Neuron (in vitro differentiated cells): ENCODE measurements at regions not wholly inside any gene's neighbourhood (a gene's known extent, or its start where the extent isn't known, plus 50 kb on each side); places are given as distances from the start of the nearest gene placed in this dataset.

ENCODE experiments used
- H2AFZ ChIP-seq: one replicate; pipeline ENCODE4 v1.6.1; 2013; ENCODE audit warnings: low read depth, mild to moderate bottlenecking, inconsistent platforms, low read length, moderate library complexity
- H3K27me3 ChIP-seq: one replicate; pipeline ENCODE4 v1.6.1; 2013; ENCODE audit warnings: low read length; ENCODE audit not compliant: insufficient read depth
- H3K36me3 ChIP-seq: one replicate; pipeline ENCODE4 v1.6.1; 2013; ENCODE audit warnings: low read length; ENCODE audit not compliant: insufficient read depth
- H3K4me1 ChIP-seq: one replicate; pipeline ENCODE4 v1.6.1; 2013; ENCODE audit warnings: low read length; ENCODE audit not compliant: insufficient read depth
- H3K4me3 ChIP-seq: 2 replicates; pipeline ENCODE4 v1.5.1; 2013; ENCODE audit warnings: mild to moderate bottlenecking, low read length, moderate library complexity
- H3K9me3 ChIP-seq: one replicate; pipeline ENCODE4 v1.6.1; 2013; ENCODE audit warnings: low read length

DNA sequence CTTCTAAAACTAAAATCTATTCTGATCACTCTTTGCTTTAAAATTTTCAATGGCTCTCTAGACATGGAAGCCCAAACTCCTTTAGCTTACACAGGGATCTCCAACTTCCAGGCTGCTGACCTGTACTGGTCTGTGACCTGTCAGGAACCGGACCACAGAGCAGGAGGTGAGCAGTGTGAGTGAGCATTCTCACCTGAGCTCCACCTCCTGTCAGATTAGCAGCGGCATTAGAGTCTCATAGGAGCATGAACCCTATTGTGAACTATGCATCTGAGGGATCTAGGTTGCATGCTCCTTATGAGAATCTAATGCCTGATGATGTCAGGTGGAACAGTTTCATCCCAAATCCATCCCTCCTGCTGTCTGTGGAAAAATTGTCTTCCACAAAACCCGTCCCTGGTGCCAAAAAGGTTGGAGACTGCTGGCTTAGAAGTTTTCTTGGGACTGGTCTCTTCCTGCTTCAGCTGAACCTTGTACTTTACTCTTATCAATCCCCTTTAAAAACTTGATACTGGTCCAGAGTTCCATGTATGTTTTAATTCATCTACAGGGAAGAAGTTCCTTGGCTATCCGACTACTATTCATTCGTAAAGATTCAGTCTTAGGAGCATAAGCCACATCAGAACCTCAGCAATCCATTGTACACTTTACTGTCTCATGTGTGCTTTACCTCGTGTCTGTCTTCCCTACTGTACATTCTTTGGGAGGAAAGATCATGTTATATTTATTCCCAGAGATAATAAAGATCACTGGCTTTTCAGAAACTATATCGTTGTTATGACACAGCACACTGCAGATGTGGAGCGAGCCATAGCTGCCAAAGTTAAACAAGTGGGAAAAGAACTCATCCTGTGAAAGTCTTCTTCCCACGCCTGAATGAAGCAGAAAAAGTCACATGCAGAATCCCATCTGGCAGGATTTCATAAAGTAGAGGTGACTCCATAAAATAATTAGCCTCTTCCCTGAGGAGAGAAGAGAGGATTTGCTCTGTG, 183.8 kb downstream of the LRATD1 start:
- Histone ChIP-seq H2AFZ (no peak overlapping the region), H3K36me3 (no peaks in the 10 kb centered on the region), H3K4me3 (no peak overlapping the region), H3K27me3 (no peaks in the 10 kb centered on the region), H3K9me3 (no peaks in the 10 kb centered on the region), H3K4me1 (no peaks in the 10 kb centered on the region)

DNA sequence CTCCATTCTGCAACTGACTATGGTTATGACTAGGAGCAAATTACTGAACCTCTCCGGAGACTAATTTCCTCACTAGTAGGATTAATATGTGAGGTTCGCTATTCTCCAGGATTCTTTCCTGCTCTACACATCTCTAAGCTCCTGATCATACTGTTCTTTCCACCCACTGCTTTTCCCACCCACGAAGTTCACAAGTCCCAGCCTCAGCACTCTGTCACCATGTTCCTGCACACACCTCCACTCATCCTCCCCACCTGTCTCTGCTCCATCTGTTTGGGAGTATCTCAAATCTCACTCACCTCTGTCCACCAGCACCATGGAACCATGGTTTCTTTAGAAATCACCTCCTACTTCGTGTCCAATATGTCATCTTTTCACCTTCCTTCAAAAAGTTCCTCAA, 185.3 kb downstream of the LRATD1 start:
- Histone ChIP-seq H3K9me3 (no peaks in the 10 kb centered on the region), H3K27me3 (no peaks in the 10 kb centered on the region), H3K4me1 (no peaks in the 10 kb centered on the region), H3K36me3 (no peaks in the 10 kb centered on the region), H3K4me3 (no peak overlapping the region), H2AFZ (no peak overlapping the region)

DNA sequence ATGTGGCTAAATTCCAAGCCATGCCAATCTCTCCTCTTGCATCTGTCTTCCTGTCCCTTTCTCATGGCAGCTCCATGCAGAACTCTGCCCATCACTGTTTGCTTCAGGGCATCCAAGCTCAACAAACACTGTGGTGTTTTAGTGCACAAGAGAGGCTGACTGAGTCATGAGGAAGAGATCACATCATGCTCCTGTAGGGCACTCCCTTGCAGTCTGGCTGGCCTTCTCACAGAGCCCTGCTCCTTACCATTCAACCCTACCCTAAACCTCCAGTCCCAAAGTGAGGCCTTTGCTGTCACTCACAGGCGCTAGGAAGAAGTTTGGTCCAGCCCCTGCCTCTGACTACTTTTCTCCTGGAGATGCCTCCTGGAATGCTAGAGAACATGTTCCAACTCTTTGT, 194.0 kb downstream of the LRATD1 start:
- H3K36me3 ChIP-seq: no peaks in the 10 kb centered on the region
- no peaks in the 10 kb centered on the region for H3K9me3 ChIP-seq
- H3K4me3 ChIP-seq: no peak overlapping the region
- no peak overlapping the region for H2AFZ ChIP-seq
- H3K4me1 ChIP-seq: no peaks in the 10 kb centered on the region
- H3K27me3 ChIP-seq: no peaks in the 10 kb centered on the region

DNA sequence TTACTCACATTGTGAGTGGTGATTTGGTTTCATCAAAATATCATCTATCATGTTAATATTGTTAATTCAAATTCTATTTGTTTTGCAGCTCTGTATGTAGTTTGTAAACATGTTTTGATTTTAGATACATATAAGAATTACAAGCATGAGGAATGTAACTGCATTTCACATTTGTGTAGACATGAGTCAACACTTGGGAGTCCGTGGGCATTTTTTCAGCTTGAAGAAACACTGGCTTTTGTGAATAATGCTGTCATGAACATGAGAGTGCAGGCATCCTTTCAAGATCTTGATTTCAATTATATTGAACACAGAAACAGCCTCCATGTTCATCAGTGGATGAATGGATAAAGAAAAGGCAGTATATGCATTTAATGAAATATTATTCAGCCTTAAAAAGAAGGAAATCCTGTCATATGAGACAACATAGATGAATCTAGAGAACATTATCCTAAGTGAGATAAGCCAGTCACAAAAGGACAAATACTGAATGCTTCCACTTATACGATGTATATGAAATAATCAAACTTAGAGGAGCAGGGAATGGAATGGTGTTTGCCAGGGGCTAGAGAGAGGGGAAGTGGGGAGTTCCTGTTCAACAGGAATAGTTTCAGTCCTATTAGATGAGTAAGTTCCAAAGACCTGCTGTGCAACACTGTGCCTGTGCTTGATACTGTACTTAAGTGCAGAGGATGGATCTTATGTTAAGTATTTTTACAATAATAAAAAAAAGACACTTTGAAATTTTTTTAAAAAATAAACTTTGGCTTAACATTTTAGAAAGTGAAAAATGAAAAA, 194.9 kb downstream of the LRATD1 start:
- no peaks in the 10 kb centered on the region for H3K9me3 ChIP-seq
- H3K4me3 ChIP-seq: no peak overlapping the region

DNA sequence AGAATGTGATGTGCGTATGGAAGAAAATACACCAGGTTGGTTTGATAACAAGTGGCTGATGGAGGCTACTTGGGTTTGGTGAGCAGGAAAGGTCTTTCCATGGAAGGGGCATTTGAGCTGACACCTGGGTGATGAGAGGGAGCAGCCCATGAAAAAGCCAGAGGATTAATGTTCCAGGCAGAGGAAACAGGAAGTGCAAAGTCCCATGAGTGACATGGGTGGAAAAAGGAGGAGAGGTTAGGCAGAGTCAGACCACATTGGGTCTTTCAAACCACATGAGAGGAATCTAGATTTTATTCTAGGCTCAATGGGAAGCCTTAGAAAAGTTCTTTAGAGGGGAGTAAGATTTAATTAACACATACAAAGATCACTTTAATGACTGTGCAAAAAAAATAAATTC, 195.7 kb downstream of the LRATD1 start:
- no peaks in the 10 kb centered on the region for H3K27me3 ChIP-seq
- H2AFZ ChIP-seq: no peak overlapping the region
- no peaks in the 10 kb centered on the region for H3K36me3 ChIP-seq
- no peak overlapping the region for H3K4me3 ChIP-seq
- no peaks in the 10 kb centered on the region for H3K9me3 ChIP-seq
- no peaks in the 10 kb centered on the region for H3K4me1 ChIP-seq

More for the DNA sequence above, 194.9 kb downstream of the LRATD1 start:
- H3K27me3 ChIP-seq: no peaks in the 10 kb centered on the region
- H3K4me1 ChIP-seq: no peaks in the 10 kb centered on the region
- H3K36me3 ChIP-seq: no peaks in the 10 kb centered on the region
- no peak overlapping the region for H2AFZ ChIP-seq

DNA sequence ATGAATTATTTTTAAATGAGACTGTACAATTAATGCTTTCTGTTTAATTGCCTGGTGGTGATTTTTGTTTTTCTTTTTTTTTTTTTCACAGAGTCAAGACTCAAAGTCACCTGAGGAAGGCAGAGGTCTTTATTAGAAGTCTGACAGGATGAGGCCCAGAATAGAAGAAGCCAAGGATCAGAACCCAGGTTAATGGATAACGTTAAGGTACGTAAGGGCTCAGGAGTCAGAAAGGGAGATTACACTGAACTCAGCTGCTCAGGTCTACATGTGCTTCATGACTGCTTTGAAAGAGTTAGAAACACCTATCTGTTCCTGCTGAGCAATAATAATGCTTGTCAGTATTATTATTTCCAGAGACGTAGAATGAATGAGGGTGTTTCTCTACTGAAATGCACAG, 196.5 kb downstream of the LRATD1 start:
- Histone ChIP-seq H2AFZ (no peak overlapping the region), H3K4me1 (no peaks in the 10 kb centered on the region), H3K36me3 (no peaks in the 10 kb centered on the region), H3K4me3 (no peak overlapping the region), H3K9me3 (no peaks in the 10 kb centered on the region), H3K27me3 (no peaks in the 10 kb centered on the region)

DNA sequence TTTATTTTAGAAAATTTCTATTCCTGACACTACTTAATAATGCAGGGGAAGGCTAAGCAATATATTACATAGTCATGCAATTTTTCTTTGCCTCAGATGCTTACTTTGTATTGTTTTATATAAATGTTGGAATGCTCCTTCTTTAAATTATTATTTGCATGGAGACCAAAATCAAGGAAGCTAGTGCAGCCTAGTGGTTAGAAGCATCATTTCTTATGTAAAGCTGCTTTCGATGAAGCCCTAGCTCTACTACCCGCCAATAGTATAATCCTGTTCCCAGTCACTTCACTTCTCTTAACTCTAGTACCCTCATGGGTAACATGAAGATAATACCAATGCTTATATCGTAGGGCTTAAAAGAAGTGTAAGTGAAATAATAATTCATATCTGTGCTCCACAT, 198.9 kb downstream of the LRATD1 start:
- no peaks in the 10 kb centered on the region for H3K9me3 ChIP-seq
- H3K27me3 ChIP-seq: no peaks in the 10 kb centered on the region
- no peak overlapping the region for H3K4me3 ChIP-seq
- H3K36me3 ChIP-seq: no peaks in the 10 kb centered on the region
- no peak overlapping the region for H2AFZ ChIP-seq
- no peaks in the 10 kb centered on the region for H3K4me1 ChIP-seq

DNA sequence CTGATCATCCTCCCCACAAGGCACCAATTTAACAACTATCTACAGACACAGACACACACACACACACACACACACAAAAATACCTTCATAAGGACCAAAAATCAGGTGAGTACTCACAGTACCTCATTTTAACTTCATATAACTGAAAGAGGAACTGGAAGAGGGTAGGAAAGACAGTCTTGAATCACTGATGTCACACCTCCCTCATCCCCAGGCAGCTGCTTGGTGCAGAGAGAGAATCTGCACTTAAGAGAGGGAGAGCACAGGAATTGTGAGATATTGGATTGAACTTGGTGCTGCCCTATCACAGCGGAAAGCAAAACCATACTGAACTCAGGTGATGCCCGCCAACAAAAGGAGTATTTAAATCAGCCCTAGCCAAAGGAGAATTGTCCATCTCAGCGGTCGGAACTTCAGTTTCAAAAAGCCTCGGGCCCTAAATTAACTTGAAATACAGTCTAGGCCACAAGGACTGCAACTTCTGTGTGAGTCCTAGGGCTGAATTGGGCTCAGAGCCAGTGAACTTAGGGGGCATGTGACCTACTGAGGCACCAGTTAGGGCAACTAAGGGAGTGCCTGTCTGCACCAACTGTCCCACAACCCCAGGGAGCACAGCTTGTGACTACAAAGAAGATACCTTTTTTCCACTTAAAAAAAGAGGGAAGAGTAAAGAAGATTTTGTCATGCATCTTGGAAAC, 211.1 kb downstream of the LRATD1 start:
- no peaks in the 10 kb centered on the region for H3K36me3 ChIP-seq
- no peaks in the 10 kb centered on the region for H3K4me1 ChIP-seq
- H3K9me3 ChIP-seq: no peaks in the 10 kb centered on the region
- H3K27me3 ChIP-seq: no peaks in the 10 kb centered on the region
- no peak overlapping the region for H3K4me3 ChIP-seq
- no peak overlapping the region for H2AFZ ChIP-seq

DNA sequence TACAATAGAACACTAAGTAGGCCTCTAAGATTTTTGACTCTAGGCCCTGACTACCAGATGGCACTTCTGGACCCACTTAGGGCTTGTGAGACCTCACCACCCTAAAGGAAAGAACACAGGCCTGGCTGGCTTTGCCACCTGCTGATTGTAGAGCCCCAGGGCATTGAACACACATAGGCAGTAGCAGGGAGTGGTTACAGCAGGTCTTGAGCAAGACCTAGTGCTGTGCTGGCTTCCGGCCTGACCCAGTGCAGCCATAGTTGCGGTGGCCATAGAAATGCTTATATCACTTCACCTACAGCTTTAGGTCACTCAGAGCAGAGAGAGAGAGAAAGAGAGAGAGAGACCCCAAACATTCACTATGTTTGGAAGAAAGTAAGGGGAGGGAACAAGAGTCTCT, 223.2 kb downstream of the LRATD1 start:
- H3K4me3 ChIP-seq: no peak overlapping the region
- H3K27me3 ChIP-seq: no peaks in the 10 kb centered on the region
- no peaks in the 10 kb centered on the region for H3K9me3 ChIP-seq
- no peaks in the 10 kb centered on the region for H3K36me3 ChIP-seq
- no peaks in the 10 kb centered on the region for H3K4me1 ChIP-seq
- no peak overlapping the region for H2AFZ ChIP-seq

DNA sequence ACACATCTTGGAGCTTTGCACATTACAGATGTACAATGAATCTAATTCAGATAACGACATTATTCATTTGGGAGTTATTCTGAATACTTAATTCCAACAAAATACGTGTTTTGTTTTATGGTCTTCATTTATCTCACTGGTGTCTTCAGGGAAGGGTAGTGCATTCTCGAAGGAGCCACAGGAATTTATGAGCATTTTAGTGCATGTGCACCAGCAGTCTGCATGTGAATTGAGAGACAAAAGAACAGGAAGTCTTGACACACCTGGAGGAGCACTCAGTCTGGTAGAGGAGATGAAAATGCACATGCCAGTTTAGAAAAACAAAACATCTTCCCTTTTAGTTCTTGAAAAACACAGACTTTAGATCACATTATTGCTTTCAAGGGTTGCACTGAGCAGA, 228.7 kb downstream of the LRATD1 start:
- no peaks in the 10 kb centered on the region for H3K4me1 ChIP-seq
- no peaks in the 10 kb centered on the region for H3K9me3 ChIP-seq
- no peak overlapping the region for H2AFZ ChIP-seq
- H3K27me3 ChIP-seq: no peaks in the 10 kb centered on the region
- H3K4me3 ChIP-seq: no peak overlapping the region
- no peaks in the 10 kb centered on the region for H3K36me3 ChIP-seq

DNA sequence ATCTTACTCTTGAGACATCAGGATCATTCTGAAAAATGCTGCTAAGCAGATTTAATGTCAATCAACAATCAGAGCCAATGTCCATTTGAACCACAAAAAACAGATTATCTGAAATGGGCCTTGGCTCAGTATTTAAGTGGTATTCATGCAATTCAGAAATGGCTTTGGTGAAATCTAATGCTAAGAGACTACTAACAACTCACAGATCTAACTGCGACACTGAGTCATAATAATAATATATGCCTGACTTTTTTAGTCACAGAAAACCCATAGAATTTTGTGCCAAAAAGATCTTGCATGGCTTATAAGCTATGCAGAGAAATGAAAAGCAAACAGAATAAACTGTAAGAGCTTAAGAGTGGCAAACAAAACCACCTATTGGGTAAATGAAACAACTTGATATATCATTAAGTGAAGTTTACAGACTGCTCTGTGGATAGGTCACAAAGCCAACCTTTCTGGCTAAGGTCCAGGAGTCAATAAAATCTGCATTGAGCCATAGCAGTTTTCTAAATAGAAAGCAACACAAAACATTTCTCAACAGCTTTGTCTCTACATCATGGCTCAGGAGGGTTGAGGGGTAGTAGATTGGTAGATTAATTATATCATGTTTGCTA, 234.3 kb downstream of the LRATD1 start:
- Histone ChIP-seq H3K36me3 (no peaks in the 10 kb centered on the region), H3K27me3 (no peaks in the 10 kb centered on the region), H3K9me3 (no peaks in the 10 kb centered on the region), H3K4me3 (no peak overlapping the region), H2AFZ (no peak overlapping the region), H3K4me1 (no peaks in the 10 kb centered on the region)

DNA sequence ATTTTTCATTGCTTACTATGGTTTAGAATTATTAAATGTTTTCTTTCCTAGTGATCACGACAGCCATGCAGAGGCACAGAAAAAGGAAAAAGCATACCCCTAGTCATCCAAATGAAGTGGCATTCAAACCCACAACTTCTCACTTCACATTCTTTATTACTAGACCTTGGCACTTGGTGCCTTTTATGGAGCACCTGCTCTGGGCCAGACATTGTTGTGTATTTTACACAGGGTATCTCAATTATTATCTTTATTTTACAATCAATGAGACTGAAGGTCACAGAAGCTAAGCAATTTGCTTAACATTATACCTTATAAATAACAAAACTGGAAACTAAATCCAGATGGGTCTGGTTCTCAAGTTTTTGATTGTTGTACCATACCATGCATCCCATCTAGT, 235.3 kb downstream of the LRATD1 start:
- Histone ChIP-seq H3K4me3 (no peak overlapping the region), H3K4me1 (no peaks in the 10 kb centered on the region), H2AFZ (no peak overlapping the region), H3K9me3 (no peaks in the 10 kb centered on the region), H3K27me3 (no peaks in the 10 kb centered on the region), H3K36me3 (no peaks in the 10 kb centered on the region)
